ENCODE measurements at regions not wholly inside any gene's neighbourhood (a gene's known extent, or its start where the extent isn't known, plus 50 kb on each side); places are given as distances from the start of the nearest gene placed in this dataset.

- CTCF ChIA-PET: no interaction called here
- POLR2A ChIA-PET: no interaction called here
Observed at GRCh38 chr16:50470687-50471086, 77.5 kb upstream of the NKD1 start.

DNA sequence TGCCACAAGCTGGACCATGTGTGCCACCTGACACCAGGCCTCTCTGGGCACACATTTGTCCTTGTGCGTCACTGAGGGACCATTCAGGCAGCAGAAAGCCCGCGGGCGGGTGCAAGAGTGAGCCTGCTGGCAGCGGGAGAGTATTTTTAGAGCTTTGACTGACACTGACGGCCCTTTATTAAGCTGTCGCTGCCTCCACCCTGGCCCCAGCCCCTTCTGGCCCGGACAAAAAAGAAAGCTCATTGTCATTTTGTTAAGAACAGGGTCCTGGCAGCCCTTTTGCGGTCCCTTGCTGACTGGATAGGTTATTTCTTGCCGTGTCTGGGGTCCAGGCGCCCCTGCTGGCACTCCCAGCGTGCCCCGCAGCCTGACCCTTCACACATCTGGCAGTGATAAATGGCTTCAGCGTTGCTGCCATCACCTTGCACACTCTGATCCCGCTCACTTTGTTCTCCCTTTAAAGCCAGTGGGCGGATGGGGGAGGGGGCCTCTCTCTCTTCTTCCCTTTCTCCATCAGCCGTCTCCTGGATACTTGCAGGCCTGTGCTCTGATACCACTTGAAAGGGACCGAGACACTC, 78.4 kb upstream of the NKD1 start:
- ChIA-PET POLR2A (no interaction called here), CTCF (no interaction called here)

DNA sequence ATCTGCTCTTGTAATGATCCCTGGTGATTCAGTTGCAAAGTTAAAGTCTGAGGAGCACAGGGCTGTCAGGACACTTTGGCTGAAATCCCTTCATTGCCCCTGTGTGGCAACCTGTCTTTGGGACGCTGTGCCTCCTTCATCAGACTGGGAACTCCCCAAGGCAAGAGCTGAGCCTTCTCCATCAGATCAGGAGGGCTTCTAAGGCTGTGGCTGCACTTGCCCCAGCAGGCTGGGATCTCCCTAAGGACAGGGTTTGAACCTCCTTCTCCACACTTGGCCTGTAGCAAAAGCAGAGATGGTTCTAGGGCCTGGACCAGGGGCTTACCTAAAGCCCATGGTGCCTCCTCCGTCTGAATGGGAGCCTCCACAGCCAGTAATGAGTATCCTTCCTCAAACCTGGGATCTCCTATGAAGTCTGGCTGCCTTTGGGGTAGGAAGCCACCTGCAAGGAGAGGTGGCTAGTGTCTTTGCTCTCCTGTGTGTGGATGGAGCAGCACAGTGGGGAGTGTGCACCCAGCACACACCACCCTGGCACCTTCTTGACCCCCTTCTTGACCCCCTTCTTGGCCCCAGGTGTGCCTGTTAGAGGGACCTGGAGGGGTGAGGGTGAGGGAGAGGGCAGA, 79.0 kb upstream of the NKD1 start:
- ChIA-PET CTCF (no interaction called here), POLR2A (no interaction called here)

DNA sequence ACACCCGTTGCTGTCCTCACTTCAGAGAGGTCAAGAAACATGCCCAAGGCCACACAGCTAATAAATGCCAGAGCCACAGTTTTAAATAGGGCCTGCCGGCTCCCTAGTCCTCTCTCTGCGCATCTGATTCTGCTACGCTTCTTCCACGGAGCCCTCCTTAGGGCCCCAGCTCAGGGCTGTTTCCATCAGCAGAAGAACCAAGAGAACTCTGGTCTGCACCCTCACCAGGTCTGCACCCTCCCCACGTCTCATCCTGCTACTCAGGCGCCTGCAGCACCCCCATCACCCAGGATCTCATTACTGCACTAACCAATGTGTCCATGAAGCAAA, 79.5 kb upstream of the NKD1 start:
- CTCF ChIA-PET: no interaction called here
- POLR2A ChIA-PET: no interaction called here

- ChIA-PET POLR2A (no interaction called here), CTCF (no interaction called here)
Observed at GRCh38 chr16:50467943-50468748, 80.0 kb upstream of the NKD1 start.

DNA sequence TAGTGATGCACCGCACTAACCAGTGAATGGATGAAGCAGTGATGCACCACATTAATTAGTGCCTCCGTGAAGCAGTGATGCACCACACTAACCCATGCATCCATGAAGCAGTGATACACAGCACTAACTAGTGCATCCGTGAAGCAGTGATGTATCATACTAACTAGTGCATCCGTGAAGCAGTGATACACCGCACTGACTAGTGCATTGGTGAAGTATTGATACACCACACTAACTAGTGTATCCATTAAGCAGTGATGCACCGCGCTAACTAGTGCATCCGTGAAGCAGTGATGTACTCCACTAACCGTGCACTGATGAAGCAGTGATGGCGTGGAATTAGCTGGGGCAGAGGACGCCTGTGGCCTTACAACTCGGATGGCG, 80.6 kb upstream of the NKD1 start:
- POLR2A ChIA-PET: no interaction called here
- CTCF ChIA-PET: no interaction called here

DNA sequence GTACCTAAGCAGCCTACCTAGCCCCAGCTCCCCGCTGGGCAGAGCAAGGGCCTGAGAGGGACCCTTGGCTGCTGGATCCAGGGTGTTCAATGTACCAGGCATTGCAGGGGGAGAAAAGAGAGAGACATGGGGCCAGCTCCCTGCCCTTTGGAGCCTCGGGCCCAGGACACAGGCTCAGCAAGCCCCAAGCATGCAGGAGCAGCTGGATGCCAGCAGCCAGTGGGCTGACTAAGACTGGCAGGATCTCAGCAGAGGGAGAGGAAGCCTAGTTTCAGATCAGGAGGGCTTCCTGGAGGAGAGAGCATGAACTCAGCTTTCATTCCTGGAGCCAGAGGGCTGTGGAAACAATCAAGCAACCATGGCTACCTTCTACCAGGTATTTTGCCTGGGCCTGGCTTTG, 82.0 kb upstream of the NKD1 start:
- CTCF ChIA-PET: no interaction called here
- POLR2A ChIA-PET: no interaction called here

DNA sequence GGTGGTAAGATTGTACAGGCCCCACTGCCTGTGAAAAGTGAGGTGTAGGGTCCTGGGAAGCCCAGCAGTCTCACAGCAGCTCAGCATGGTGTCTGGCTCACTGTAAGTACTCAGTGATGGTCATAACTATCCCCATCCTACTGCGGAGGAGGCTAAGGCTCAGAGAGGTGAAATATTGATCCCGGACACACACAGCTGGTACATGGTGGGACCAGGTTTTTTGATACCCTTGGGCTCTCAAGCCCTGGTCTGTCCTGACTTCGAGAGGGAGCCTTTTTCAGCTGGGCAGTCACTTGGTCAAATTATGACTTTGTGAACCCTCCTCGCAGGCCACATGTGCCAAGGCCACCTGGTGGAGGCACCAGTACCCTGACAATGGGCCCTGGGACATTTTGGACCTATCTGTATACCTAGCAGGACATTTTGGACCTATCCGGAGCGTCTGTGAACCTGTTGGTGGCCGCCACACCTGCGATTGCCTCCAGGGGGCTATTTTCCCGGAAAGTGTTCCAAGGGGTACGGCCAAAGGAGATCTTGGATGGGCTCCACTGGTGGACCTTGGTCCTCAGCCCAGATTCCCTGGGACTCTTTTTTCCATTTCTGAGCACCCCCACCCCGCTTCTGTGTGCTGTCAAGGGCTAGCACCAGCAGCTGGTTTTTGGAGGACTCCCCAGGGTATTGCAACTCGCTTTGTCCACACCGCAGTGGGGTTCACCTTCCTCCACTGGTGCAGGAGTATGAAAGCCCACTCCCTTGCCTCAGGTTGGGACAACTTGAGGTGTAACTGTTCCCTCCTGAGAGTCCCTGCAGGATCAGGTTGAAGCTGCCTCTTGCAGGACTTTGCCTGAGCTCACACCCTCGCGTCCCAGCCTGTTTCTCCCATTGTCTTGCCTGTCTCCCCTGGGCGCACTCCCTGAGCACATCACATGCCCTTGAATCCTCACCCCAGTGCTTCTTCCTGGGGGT, 83.6 kb upstream of the NKD1 start:
- ChIA-PET CTCF (no interaction called here), POLR2A (no interaction called here)

DNA sequence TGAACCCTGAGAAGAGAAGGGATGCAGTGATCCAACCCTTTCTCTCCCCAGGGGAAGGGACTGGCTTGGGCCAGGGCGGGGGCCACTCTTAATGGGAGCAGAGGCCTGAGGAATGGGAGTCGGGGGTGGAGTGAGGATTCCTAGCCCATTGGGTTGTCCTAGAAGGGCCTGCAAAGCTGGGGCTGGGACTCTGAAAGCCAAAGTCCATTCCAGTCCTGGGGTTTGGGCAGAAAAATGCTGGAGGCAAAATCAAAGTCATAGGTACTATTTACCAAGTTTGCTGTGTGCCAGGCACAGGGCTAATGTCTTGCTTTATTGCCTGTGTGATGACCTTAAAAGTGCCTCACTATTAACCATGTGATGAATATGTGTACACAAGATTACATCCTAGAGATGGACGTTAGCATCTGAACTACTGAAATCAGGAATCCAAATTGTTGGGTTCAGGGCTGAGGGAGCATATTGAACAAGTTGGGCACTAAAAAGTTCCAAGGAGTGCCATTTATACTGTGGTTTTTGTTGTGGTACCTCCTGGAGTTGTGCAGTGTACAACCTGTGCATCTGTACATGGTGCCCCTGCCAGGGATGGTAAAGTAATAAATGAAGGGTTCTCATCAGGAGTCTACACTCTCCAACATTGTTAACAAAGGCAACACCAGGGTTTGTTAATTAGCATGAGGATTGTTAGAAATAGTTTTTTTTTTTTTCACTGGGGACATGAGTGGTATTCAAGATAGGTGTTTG, 84.4 kb upstream of the NKD1 start:
- CTCF ChIA-PET: no interaction called here

DNA sequence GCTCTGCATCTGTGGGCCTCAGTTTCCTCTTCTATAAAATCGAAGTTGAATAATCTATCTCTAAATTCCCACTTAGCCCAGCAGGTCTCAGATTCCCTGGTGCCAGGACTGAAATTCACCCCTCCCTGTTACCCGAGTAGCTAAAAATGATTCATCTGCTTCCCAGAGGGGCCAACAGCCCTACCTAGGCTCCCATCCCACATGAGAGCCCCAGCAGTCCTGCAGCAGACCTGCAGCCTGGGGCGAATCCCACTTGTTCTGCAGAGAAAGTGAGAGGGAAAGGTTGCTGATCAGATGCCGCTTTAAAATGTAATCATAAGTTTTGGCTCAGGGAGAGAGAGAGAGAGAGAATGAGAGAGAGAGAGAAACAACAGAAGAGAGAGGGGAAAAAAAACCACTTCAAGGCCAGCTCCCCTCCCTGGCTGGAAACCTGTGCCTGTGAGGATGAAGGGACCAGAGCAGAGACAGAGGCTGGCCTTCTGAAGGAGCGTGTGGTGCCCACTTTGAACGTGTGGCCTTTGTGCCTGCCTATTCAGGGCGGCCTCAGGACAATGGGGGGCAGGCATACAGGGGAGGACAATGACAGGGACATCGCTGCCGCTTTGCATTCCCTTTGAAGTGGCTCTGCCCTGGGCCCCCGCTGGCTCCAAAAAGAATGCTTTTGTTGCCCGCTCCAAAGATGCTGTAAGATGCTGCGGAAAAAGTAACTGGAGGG, 85.2 kb upstream of the NKD1 start:
- ChIA-PET POLR2A (no interaction called here), CTCF (no interaction called here)

More for the DNA sequence above, 84.4 kb upstream of the NKD1 start:
- POLR2A ChIA-PET: no interaction called here

GRCh38 chr16:50461400-50461760, 86.8 kb upstream of the NKD1 start:
- ChIA-PET POLR2A (no interaction called here), CTCF (interaction anchor here (0.7 kb wide), 1 partner anchor 249 kb away, joined by 4 read pairs; no protein-coding TSS in a partner anchor)

- ChIA-PET CTCF (interaction anchor here (0.7 kb wide), 1 partner anchor 248 kb away, joined by 4 read pairs; no protein-coding TSS in a partner anchor), POLR2A (no interaction called here)
Observed at GRCh38 chr16:50460538-50461399, 87.4 kb upstream of the NKD1 start.

DNA sequence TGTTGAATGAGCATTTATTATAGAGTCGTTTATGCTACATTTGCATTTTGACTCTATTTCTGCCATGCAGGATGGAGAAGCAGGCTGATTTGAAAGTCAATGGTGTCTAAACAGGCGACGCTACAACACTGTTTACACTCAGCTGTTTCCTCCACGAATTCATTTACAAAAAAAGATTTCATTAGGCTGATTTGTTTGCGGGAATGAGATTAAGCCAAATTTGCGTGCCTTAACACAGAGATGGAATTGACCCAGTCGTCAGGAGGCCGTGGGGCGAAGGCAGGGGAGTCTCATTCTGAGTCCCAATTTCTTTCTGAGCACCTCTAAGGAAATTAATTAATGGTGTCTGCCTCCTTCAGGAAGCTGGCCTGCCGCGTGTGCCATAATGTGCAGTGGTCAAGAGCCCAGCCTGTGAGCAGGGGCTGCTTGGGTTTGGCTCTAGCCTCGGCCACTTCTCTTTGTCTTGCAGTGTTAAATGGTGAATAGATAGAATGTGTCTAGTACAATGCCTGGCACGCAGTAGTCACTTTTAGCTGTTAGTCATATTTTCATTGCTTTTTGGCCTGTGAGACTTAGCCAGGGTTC, 88.6 kb upstream of the NKD1 start:
- ChIA-PET POLR2A (no interaction called here), CTCF (no interaction called here)

- CTCF ChIA-PET: no interaction called here
- POLR2A ChIA-PET: no interaction called here
Observed at GRCh38 chr16:50458667-50459495, 89.3 kb upstream of the NKD1 start.

GRCh38 chr16:50457979-50458491, 89.2 kb upstream of the BRD7 start:
- POLR2A ChIA-PET: no interaction called here
- CTCF ChIA-PET: no interaction called here

- ChIA-PET POLR2A (no interaction called here), CTCF (no interaction called here)
Observed at GRCh38 chr16:50457423-50457822, 88.6 kb upstream of the BRD7 start.

- CTCF ChIA-PET: no interaction called here
- POLR2A ChIA-PET: no interaction called here
Observed at GRCh38 chr16:50455288-50455845, 86.6 kb upstream of the BRD7 start.

Measured in activated CD8-positive, alpha-beta memory T cell treated with anti-CD3 and anti-CD28 coated beads for 36 hours (primary cell).